Glutamatergic neuron (in vitro differentiated cells): ENCODE measurements at regions not wholly inside any gene's neighbourhood (a gene's known extent, or its start where the extent isn't known, plus 50 kb on each side); places are given as distances from the start of the nearest gene placed in this dataset.

Experiments
- DNase-seq: peaks from one replicate; pipeline ENCODE4 v3.0.0; 2022
- H3K27ac Mint-ChIP-seq: one replicate; pipeline ENCODE4 v1.8.0; 2020; ENCODE audit warnings: mild to moderate bottlenecking, mixed read lengths, inconsistent platforms; ENCODE audit not compliant: unreplicated experiment
- H3K27me3 Mint-ChIP-seq: one replicate; pipeline ENCODE4 v1.8.0; 2020; ENCODE audit warnings: mild to moderate bottlenecking, moderate library complexity, mixed read lengths, inconsistent platforms; ENCODE audit not compliant: unreplicated experiment
- H3K36me3 Mint-ChIP-seq: one replicate; pipeline ENCODE4 v1.8.0; 2020; ENCODE audit warnings: mild to moderate bottlenecking, mixed read lengths, inconsistent platforms; ENCODE audit not compliant: unreplicated experiment
- H3K4me1 Mint-ChIP-seq: one replicate; pipeline ENCODE4 v1.8.0; 2020; ENCODE audit warnings: mild to moderate bottlenecking, low read depth, mixed read lengths, inconsistent platforms; ENCODE audit not compliant: unreplicated experiment
- H3K4me3 Mint-ChIP-seq: one replicate; pipeline ENCODE4 v1.8.0; 2020; ENCODE audit warnings: mild to moderate bottlenecking, mixed read lengths, inconsistent platforms; ENCODE audit not compliant: unreplicated experiment
- H3K9me3 Mint-ChIP-seq: one replicate; pipeline ENCODE4 v1.8.0; 2020; ENCODE audit warnings: mild to moderate bottlenecking, moderate library complexity, mixed read lengths, inconsistent platforms; ENCODE audit not compliant: unreplicated experiment
- CTCF ChIP-seq: fragments of 200-600 bp; sonication (generic); IDR thresholded peaks from one replicate; pipeline ENCODE4 v1.5.0; 2021; ENCODE audit not compliant: partially characterized antibody, unreplicated experiment

- Mint-ChIP-seq H3K27ac (no peak overlapping the region), H3K4me3 (no peak overlapping the region), H3K27me3 (no peaks in the 10 kb centered on the region), H3K9me3 (peaks cover 1% of the 10 kb centered on the region), H3K36me3 (no peaks in the 10 kb centered on the region), H3K4me1 (no peaks in the 10 kb centered on the region)
- no peak for TF ChIP-seq CTCF
- DNase-seq, result no peak
Observed at GRCh38 chr3:88343264-88343663, 193.5 kb downstream of the C3orf38 start.

GRCh38 chr3:88346643-88347042, 196.9 kb downstream of the C3orf38 start:
- Mint-ChIP-seq H3K4me3 (no peak overlapping the region), H3K27me3 (no peaks in the 10 kb centered on the region), H3K9me3 (no peaks in the 10 kb centered on the region), H3K36me3 (no peaks in the 10 kb centered on the region), H3K4me1 (no peaks in the 10 kb centered on the region), H3K27ac (no peak overlapping the region)
- no peak for TF ChIP-seq CTCF
- DNase-seq, result no peak

GRCh38 chr3:88362428-88362827, 212.7 kb downstream of the C3orf38 start:
- no peaks in the 10 kb centered on the region for H3K9me3 Mint-ChIP-seq
- H3K27ac Mint-ChIP-seq, result no peak overlapping the region
- H3K4me3 Mint-ChIP-seq, result no peak overlapping the region
- peaks cover 6% of the 10 kb centered on the region for H3K36me3 Mint-ChIP-seq
- H3K27me3 Mint-ChIP-seq, result no peaks in the 10 kb centered on the region
- no peak for DNase-seq
- no peaks in the 10 kb centered on the region for H3K4me1 Mint-ChIP-seq
- no peak for TF ChIP-seq CTCF

- TF ChIP-seq CTCF, result no peak
- Mint-ChIP-seq H3K27ac (no peak overlapping the region), H3K27me3 (no peaks in the 10 kb centered on the region), H3K4me1 (no peaks in the 10 kb centered on the region), H3K9me3 (no peaks in the 10 kb centered on the region), H3K36me3 (no peaks in the 10 kb centered on the region), H3K4me3 (no peak overlapping the region)
- no peak for DNase-seq
Observed at GRCh38 chr3:88364926-88365325, 215.2 kb downstream of the C3orf38 start.

GRCh38 chr3:88369337-88369736, 219.6 kb downstream of the C3orf38 start:
- Mint-ChIP-seq H3K4me3 (no peak overlapping the region), H3K36me3 (peaks cover 8% of the 10 kb centered on the region), H3K27me3 (no peaks in the 10 kb centered on the region), H3K9me3 (no peaks in the 10 kb centered on the region), H3K4me1 (no peaks in the 10 kb centered on the region), H3K27ac (no peak overlapping the region)
- DNase-seq, result no peak
- TF ChIP-seq CTCF, result no peak
